ENCODE measurements at regions not wholly inside any gene's neighbourhood (a gene's known extent, or its start where the extent isn't known, plus 50 kb on each side); places are given as distances from the start of the nearest gene placed in this dataset.

- TF ChIP-seq, protein P1, sequence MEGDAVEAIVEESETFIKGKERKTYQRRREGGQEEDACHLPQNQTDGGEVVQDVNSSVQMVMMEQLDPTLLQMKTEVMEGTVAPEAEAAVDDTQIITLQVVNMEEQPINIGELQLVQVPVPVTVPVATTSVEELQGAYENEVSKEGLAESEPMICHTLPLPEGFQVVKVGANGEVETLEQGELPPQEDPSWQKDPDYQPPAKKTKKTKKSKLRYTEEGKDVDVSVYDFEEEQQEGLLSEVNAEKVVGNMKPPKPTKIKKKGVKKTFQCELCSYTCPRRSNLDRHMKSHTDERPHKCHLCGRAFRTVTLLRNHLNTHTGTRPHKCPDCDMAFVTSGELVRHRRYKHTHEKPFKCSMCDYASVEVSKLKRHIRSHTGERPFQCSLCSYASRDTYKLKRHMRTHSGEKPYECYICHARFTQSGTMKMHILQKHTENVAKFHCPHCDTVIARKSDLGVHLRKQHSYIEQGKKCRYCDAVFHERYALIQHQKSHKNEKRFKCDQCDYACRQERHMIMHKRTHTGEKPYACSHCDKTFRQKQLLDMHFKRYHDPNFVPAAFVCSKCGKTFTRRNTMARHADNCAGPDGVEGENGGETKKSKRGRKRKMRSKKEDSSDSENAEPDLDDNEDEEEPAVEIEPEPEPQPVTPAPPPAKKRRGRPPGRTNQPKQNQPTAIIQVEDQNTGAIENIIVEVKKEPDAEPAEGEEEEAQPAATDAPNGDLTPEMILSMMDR (IDR thresholded peaks at IDR 0.05): no peak
- intact Hi-C loops (cut with micrococcal nuclease): no loop called here
- no peak for DNase-seq
- Mint-ChIP-seq H3K4me1 (no peaks in the 10 kb centered on the region), H3K27ac (no peak overlapping the region), H3K9me3 (no peaks in the 10 kb centered on the region), H3K36me3 (no peaks in the 10 kb centered on the region), H3K27me3 (ENCODE audit: low read depth in 3 of 3) (peaks cover 1 to 5% (median 2%) of the 10 kb centered on the region in 3 donors), H3K4me3 (no peak overlapping the region)
- no peak overlapping the region for H2AFZ ChIP-seq (ENCODE audit: insufficient read depth, low read depth, low read length, poor library complexity, severe bottlenecking)
- no peaks in the 10 kb centered on the region for H3K79me2 ChIP-seq (ENCODE audit: insufficient read depth, low read length)
- H3K36me3 ChIP-seq (replicated peaks in 1 of 2; ENCODE audit: control insufficient read depth in 1 of 2, insufficient read depth in 2 of 2, low read length in 2 of 2): no peaks in the 10 kb centered on the region
- no peak overlapping the region for H3K4me2 ChIP-seq (replicated peaks; ENCODE audit: extremely low read depth, low read length, poor library complexity, severe bottlenecking)
- H3K4me3 ChIP-seq (replicated peaks in 1 of 3; ENCODE audit: low read depth in 2 of 3, low read length in 3 of 3): no peak overlapping the region
- WGBS (ENCODE audit: insufficient coverage): no CpG with 5 or more reads among the region's 2 CpGs
- H4K20me1 ChIP-seq (ENCODE audit: insufficient read depth, low read length): no peaks in the 10 kb centered on the region
- H3K4me1 ChIP-seq (ENCODE audit: control insufficient read depth in 1 of 2, insufficient read depth in 2 of 2, low read length in 2 of 2): no peaks in the 10 kb centered on the region
- H3K27ac ChIP-seq (ENCODE audit: low read depth in 1 of 2, low read length in 2 of 2): no peak overlapping the region
- no peak overlapping the region for H3K9ac ChIP-seq (ENCODE audit: insufficient read depth, low read length, poor library complexity, severe bottlenecking)
- H3K9me3 ChIP-seq (replicated peaks in 1 of 2; ENCODE audit: control insufficient read depth in 1 of 2, insufficient read depth in 1 of 2, low read length in 2 of 2): no peaks in the 10 kb centered on the region
- H3K27me3 ChIP-seq (ENCODE audit: control insufficient read depth in 2 of 2, insufficient read depth in 2 of 2, low read length in 2 of 2): no peaks in the 10 kb centered on the region
Observed at GRCh38 chr7:94128072-94128471, 123.9 kb upstream of the BET1 start.

GRCh38 chr7:94129443-94130140 lies 125.4 kb upstream of the BET1 start:
- H3K27me3 ChIP-seq (ENCODE audit: control insufficient read depth in 2 of 2, insufficient read depth in 2 of 2, low read length in 2 of 2): no peaks in the 10 kb centered on the region
- 100% methylated on average over 1 of the region's 1 CpG for WGBS (ENCODE audit: insufficient coverage)
- no peak overlapping the region for H3K4me2 ChIP-seq (replicated peaks; ENCODE audit: extremely low read depth, low read length, poor library complexity, severe bottlenecking)
- no peaks in the 10 kb centered on the region for H3K9me3 Mint-ChIP-seq
- no peaks in the 10 kb centered on the region for H3K4me1 ChIP-seq (ENCODE audit: control insufficient read depth in 1 of 2, insufficient read depth in 2 of 2, low read length in 2 of 2)
- no peak overlapping the region for H2AFZ ChIP-seq (ENCODE audit: insufficient read depth, low read depth, low read length, poor library complexity, severe bottlenecking)
- H3K27me3 Mint-ChIP-seq (ENCODE audit: low read depth in 3 of 3): peaks cover 1 to 5% (median 2%) of the 10 kb centered on the region in 3 donors
- H3K36me3 ChIP-seq (replicated peaks in 1 of 2; ENCODE audit: control insufficient read depth in 1 of 2, insufficient read depth in 2 of 2, low read length in 2 of 2): no peaks in the 10 kb centered on the region
- intact Hi-C loops (cut with micrococcal nuclease): no loop called here
- H3K27ac Mint-ChIP-seq: no peak overlapping the region
- H3K4me3 Mint-ChIP-seq: no peak overlapping the region
- no peaks in the 10 kb centered on the region for H4K20me1 ChIP-seq (ENCODE audit: insufficient read depth, low read length)
- no peaks in the 10 kb centered on the region for H3K9me3 ChIP-seq (replicated peaks in 1 of 2; ENCODE audit: control insufficient read depth in 1 of 2, insufficient read depth in 1 of 2, low read length in 2 of 2)
- no peaks in the 10 kb centered on the region for H3K36me3 Mint-ChIP-seq
- H3K9ac ChIP-seq (ENCODE audit: insufficient read depth, low read length, poor library complexity, severe bottlenecking): no peak overlapping the region
- no peaks in the 10 kb centered on the region for H3K4me1 Mint-ChIP-seq
- H3K27ac ChIP-seq (ENCODE audit: low read depth in 1 of 2, low read length in 2 of 2): no peak overlapping the region
- TF ChIP-seq, protein P1 (IDR thresholded peaks at IDR 0.05): no peak
- DNase-seq: no peak
- no peaks in the 10 kb centered on the region for H3K79me2 ChIP-seq (ENCODE audit: insufficient read depth, low read length)
- no peak overlapping the region for H3K4me3 ChIP-seq (replicated peaks in 1 of 3; ENCODE audit: low read depth in 2 of 3, low read length in 3 of 3)

Measured in CD14-positive monocyte (primary cell).